Ovary (tissue), 3 donors: ENCODE measurements at regions not wholly inside any gene's neighbourhood (a gene's known extent, or its start where the extent isn't known, plus 50 kb on each side); places are given as distances from the start of the nearest gene placed in this dataset.

Experiments used
- CTCF ChIP-seq, 3 donors: fragments of 450-650 bp in 2 of 3; fragments of 200-600 bp in 1 of 3; IDR thresholded peaks; one replicate each; pipeline versions ENCODE4 v1.5.1 to v1.8.0; 2016 to 2022; ENCODE audit warnings: antibody characterized with exemption in 3 of 3, mild to moderate bottlenecking in 1 of 3
- EP300 ChIP-seq: sonication (generic); formaldehyde crosslinking; IDR thresholded peaks from one replicate; pipeline ENCODE4 v1.6.1; 2017; ENCODE audit warnings: antibody characterized with exemption
- POLR2A ChIP-seq: fragments of 450-650 bp; IDR thresholded peaks from one replicate; pipeline ENCODE4 v1.6.1; 2017; ENCODE audit warnings: antibody characterized with exemption, mild to moderate bottlenecking, moderate library complexity
- donor health status: DM: no; HTN: no; CAD: no.

GRCh38 chr2:15797939-15798281 lies 142.4 kb upstream of the MYCN start:
- TF ChIP-seq CTCF (IDR thresholded peaks at IDR 0.05) (no peak), EP300 (no peak), POLR2A (no peak)
